ENCODE measurements at regions not wholly inside any gene's neighbourhood (a gene's known extent, or its start where the extent isn't known, plus 50 kb on each side); places are given as distances from the start of the nearest gene placed in this dataset.

DNA sequence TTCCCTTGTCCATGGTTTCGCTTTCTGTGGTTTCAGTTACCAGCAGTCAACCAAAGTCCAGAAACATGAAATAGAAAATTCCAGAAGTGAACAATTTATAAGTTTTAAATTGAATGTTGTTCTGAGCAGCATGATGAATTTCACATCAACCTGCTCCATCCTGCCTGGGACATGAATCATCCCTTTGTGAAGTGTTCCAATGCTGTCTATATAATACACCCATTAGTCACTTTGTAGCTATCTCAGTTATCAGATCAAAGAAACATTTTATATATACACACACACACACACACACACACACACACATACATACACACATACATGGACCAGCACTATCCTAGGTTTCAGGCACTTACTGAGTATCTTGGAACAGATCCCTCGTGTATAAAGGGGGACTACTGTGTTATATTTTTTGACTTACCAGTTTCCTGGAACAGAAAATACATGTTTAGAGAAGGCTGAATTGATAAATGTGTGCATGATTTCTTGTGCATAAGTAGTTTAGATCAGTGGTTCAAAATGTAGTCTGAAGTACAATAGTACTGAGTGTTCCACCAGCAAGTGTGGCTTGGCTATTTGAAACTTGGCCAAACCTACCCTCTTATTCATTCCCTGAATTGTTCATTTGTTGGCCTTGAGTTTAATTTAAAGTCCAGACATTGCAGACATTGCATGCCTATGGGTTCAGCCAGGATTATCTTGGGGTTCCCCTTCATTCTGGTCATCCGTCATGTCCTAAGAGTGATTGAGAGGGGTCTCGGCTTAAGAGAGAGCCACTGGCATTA lies 510.0 kb downstream of the GADD45G start:
- TF ChIP-seq, protein P1, sequence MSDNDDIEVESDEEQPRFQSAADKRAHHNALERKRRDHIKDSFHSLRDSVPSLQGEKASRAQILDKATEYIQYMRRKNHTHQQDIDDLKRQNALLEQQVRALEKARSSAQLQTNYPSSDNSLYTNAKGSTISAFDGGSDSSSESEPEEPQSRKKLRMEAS (IDR thresholded peaks at IDR 0.05; ENCODE audit: low read depth, low read length): no peak
- no peak for TF ChIP-seq MYC (IDR thresholded peaks at IDR 0.05; ENCODE audit: low read depth, low read length)
- TF ChIP-seq, protein P2, sequence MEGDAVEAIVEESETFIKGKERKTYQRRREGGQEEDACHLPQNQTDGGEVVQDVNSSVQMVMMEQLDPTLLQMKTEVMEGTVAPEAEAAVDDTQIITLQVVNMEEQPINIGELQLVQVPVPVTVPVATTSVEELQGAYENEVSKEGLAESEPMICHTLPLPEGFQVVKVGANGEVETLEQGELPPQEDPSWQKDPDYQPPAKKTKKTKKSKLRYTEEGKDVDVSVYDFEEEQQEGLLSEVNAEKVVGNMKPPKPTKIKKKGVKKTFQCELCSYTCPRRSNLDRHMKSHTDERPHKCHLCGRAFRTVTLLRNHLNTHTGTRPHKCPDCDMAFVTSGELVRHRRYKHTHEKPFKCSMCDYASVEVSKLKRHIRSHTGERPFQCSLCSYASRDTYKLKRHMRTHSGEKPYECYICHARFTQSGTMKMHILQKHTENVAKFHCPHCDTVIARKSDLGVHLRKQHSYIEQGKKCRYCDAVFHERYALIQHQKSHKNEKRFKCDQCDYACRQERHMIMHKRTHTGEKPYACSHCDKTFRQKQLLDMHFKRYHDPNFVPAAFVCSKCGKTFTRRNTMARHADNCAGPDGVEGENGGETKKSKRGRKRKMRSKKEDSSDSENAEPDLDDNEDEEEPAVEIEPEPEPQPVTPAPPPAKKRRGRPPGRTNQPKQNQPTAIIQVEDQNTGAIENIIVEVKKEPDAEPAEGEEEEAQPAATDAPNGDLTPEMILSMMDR (IDR thresholded peaks at IDR 0.05; ENCODE audit: low read depth, low read length): no peak
- no peak for TF ChIP-seq POLR2A (IDR thresholded peaks at IDR 0.05; ENCODE audit: extremely low read depth, insufficient read length)

DNA sequence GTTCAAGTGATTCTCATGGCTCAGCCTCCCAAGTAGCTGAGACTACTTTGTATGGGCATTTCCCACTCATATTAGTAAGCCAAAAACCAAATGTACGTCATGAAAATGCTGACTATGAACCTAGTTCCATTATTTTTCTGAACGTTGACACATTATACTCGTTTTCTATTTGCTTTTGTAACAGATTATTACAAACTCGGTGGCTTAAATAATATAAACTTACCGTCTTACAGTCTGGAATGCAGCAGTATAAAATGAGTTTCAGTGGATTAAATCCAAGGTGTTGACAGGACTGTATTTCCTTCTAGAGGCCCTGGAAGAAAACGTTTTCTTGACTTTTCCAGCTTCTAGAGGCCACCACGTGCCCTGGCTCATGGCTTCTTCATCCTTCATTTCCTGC lies 517.0 kb downstream of the GADD45G start:
- no peak overlapping the region for H3K4me3 ChIP-seq (ENCODE audit: low read depth, low read length)
- no peak for DNase-seq (ENCODE audit: low read depth)
- TF ChIP-seq POLR2A (IDR thresholded peaks at IDR 0.05; ENCODE audit: extremely low read depth, insufficient read length): no peak
- TF ChIP-seq, protein P1 (IDR thresholded peaks at IDR 0.05; ENCODE audit: low read depth, low read length): no peak
- TF ChIP-seq MYC (IDR thresholded peaks at IDR 0.05; ENCODE audit: low read depth, low read length): no peak
- TF ChIP-seq, protein P2 (IDR thresholded peaks at IDR 0.05; ENCODE audit: low read depth, low read length): no peak

More for the DNA sequence above, 510.0 kb downstream of the GADD45G start:
- DNase-seq (ENCODE audit: low read depth): no peak
- no peak overlapping the region for H3K4me3 ChIP-seq (ENCODE audit: low read depth, low read length)

DNA sequence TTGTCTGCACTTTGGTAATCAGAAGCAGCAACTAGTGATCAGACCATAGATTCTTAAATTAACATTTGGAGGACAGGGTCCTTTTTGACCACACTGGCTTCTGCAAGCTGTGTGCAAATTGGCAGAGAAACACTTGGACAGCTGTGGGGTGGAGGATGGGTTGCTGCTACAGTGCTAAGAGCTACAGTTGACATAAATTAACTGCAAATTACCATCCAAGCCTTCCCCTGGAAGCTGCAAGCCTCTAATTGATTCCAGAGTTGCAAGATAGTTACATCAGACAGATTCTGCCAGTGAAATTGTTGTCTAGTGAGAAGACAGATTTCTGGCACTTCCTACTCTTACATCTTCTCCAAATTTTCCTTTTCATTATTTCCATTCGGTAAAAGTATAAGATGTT lies 517.7 kb downstream of the DIRAS2 start:
- TF ChIP-seq MYC (IDR thresholded peaks at IDR 0.05; ENCODE audit: low read depth, low read length) (no peak), POLR2A (IDR thresholded peaks at IDR 0.05; ENCODE audit: extremely low read depth, insufficient read length) (no peak)
- TF ChIP-seq, protein P1 (IDR thresholded peaks at IDR 0.05; ENCODE audit: low read depth, low read length): no peak
- TF ChIP-seq, protein P2 (IDR thresholded peaks at IDR 0.05; ENCODE audit: low read depth, low read length): no peak
- no peak for DNase-seq (ENCODE audit: low read depth)
- H3K4me3 ChIP-seq (ENCODE audit: low read depth, low read length): no peak overlapping the region

DNA sequence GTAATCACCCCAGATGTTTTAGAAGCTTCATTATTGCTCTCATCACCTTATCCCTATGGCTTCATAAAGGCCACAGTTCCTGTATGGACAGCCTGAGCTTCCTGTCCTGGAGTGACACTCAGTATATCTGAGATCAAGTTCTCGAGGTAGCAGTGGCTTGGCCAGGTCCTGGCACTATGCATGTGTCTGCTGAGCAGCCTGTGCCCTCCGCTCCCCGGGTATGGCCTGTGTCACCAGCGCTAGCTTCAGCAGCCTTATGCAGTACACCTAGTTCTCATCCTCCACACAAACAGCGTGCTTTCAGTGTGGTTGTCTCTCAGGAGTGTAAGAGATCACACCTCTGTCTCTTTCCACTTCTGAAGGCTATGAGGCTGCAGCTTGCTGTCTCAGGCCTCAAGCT lies 514.7 kb downstream of the DIRAS2 start:
- DNase-seq (ENCODE audit: low read depth): no peak
- TF ChIP-seq, protein P2 (IDR thresholded peaks at IDR 0.05; ENCODE audit: low read depth, low read length): no peak
- no peak for TF ChIP-seq MYC (IDR thresholded peaks at IDR 0.05; ENCODE audit: low read depth, low read length)
- TF ChIP-seq POLR2A (IDR thresholded peaks at IDR 0.05; ENCODE audit: extremely low read depth, insufficient read length): no peak
- TF ChIP-seq, protein P1 (IDR thresholded peaks at IDR 0.05; ENCODE audit: low read depth, low read length): no peak
- no peak overlapping the region for H3K4me3 ChIP-seq (ENCODE audit: low read depth, low read length)

DNA sequence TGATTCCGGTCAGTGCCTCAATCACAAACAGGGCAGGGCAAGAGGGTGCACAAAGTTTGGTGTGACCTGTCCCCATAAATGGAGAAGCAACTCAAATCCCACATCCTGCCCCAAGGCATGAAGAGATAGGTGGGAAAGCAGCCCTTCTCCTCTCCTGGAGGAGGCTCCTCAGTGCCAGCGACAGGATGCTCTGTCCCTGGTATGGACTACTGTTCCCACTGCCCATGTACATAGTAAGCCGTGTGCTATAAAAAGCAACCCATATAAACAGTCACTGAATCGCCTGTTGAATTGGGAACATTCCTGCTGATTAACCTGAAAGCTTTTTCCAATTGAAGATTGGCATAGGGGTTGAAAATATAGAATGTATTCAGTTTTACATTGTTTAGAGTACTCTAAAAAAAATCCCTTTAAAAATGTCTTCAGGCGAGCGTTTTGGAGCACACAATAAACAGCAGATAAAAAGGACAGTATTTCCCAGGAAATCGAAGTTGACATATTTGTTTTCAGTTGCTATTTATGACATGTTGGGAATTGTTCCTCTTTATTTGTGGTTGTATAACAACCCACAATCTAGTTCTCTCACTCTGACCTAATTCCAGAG lies 513.9 kb downstream of the DIRAS2 start:
- H3K4me3 ChIP-seq (ENCODE audit: low read depth, low read length): no peak overlapping the region
- TF ChIP-seq POLR2A (IDR thresholded peaks at IDR 0.05; ENCODE audit: extremely low read depth, insufficient read length): no peak
- TF ChIP-seq MYC (IDR thresholded peaks at IDR 0.05; ENCODE audit: low read depth, low read length): no peak
- TF ChIP-seq, protein P2 (IDR thresholded peaks at IDR 0.05; ENCODE audit: low read depth, low read length): no peak
- TF ChIP-seq, protein P1 (IDR thresholded peaks at IDR 0.05; ENCODE audit: low read depth, low read length): no peak
- DNase-seq (ENCODE audit: low read depth): no peak
